ENCODE measurements at regions not wholly inside any gene's neighbourhood (a gene's known extent, or its start where the extent isn't known, plus 50 kb on each side); places are given as distances from the start of the nearest gene placed in this dataset.

DNA sequence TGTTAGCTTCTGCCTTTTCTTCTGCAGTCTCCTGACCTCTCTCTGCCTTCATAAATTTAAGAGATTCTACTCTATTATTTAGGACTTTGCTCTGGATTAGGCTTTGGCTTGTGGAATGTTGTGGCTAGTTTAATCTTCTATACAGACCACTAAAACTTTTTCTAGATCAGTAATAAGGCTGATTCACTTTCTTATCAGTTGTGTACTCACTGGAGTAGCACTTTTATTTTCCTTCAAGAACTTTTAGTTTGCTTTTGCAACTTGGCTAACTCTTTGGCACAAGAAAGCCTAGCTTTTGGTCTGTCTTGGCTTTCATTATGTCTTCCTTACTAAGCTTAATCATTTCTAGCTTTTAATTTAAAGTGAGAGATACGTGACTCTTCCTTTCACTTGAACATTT lies 265.5 kb upstream of the TBC1D5 start:
- H3K9ac ChIP-seq (ENCODE audit: control insufficient read depth, extremely low read depth, insufficient read depth, low read length): no peak overlapping the region
- TF ChIP-seq CTCF (optimal IDR thresholded peaks at IDR 0.05 in 1 of 3, IDR thresholded peaks at IDR 0.05 in 1 of 3, conservative IDR thresholded peaks at IDR 0.05 in 1 of 3; ENCODE audit: extremely low read depth in 1 of 3, insufficient read depth in 2 of 3, low read length in 3 of 3) (no peak), EZH2 (IDR thresholded peaks at IDR 0.05; ENCODE audit: low read length) (no peak)
- no peaks in the 10 kb centered on the region for H3K27me3 ChIP-seq (ENCODE audit: control insufficient read depth, extremely low read depth, insufficient read depth, low read length)
- H3K4me3 ChIP-seq (ENCODE audit: control insufficient read depth in 2 of 3, extremely low read depth in 1 of 3, insufficient read depth in 2 of 3, low read depth in 1 of 3, low read length in 3 of 3): no peak overlapping the region
- no peak overlapping the region for H3K27ac ChIP-seq (ENCODE audit: control insufficient read depth, insufficient read depth, low read length)
- no peaks in the 10 kb centered on the region for H3K79me2 ChIP-seq (ENCODE audit: control insufficient read depth, insufficient read depth, low read length)
- H3K9me3 ChIP-seq (ENCODE audit: control insufficient read depth, low read depth, low read length): no peaks in the 10 kb centered on the region
- H4K20me1 ChIP-seq (ENCODE audit: control insufficient read depth, extremely low read depth, insufficient read depth, low read length): no peaks in the 10 kb centered on the region
- no peaks in the 10 kb centered on the region for H3K36me3 ChIP-seq (ENCODE audit: control insufficient read depth in 2 of 2, extremely low read depth in 1 of 2, insufficient read depth in 2 of 2, low read length in 2 of 2)
- H2AFZ ChIP-seq (ENCODE audit: control insufficient read depth, low read length): no peak overlapping the region
- dilution Hi-C loops (cut with MboI; ENCODE audit: extremely low pct_ligation_motif_present, low sequenced_read_pairs): no loop called here
- no peak for FAIRE-seq
- DNase-seq (ENCODE audit: low read depth, low spot score): no peak
- no peak overlapping the region for H3K4me2 ChIP-seq (ENCODE audit: control insufficient read depth, extremely low read depth, insufficient read depth, low read depth, low read length)
- H3K4me1 ChIP-seq (ENCODE audit: control insufficient read depth, extremely low read depth, insufficient read depth, low read length): no peaks in the 10 kb centered on the region
- no peaks in the 10 kb centered on the region for H3K9me1 ChIP-seq (ENCODE audit: control insufficient read depth, extremely low read depth, insufficient read depth, low read length)

GRCh38 chr3:17995769-17996168 lies 253.3 kb upstream of the TBC1D5 start:
- TF ChIP-seq EZH2 (IDR thresholded peaks at IDR 0.05; ENCODE audit: low read length) (no peak), CTCF (optimal IDR thresholded peaks at IDR 0.05 in 1 of 3, IDR thresholded peaks at IDR 0.05 in 1 of 3, conservative IDR thresholded peaks at IDR 0.05 in 1 of 3; ENCODE audit: extremely low read depth in 1 of 3, insufficient read depth in 2 of 3, low read length in 3 of 3) (peak in 1 of 3 experiments; percentile 12)
- dilution Hi-C loops (cut with MboI; ENCODE audit: extremely low pct_ligation_motif_present, low sequenced_read_pairs): no loop called here
- no peaks in the 10 kb centered on the region for H3K79me2 ChIP-seq (ENCODE audit: control insufficient read depth, insufficient read depth, low read length)
- H2AFZ ChIP-seq (ENCODE audit: control insufficient read depth, low read length): no peak overlapping the region
- H3K36me3 ChIP-seq (ENCODE audit: control insufficient read depth in 2 of 2, extremely low read depth in 1 of 2, insufficient read depth in 2 of 2, low read length in 2 of 2): no peaks in the 10 kb centered on the region
- H3K4me2 ChIP-seq (ENCODE audit: control insufficient read depth, extremely low read depth, insufficient read depth, low read depth, low read length): no peak overlapping the region
- H3K27ac ChIP-seq (ENCODE audit: control insufficient read depth, insufficient read depth, low read length): no peak overlapping the region
- no peaks in the 10 kb centered on the region for H3K27me3 ChIP-seq (ENCODE audit: control insufficient read depth, extremely low read depth, insufficient read depth, low read length)
- H3K9me1 ChIP-seq (ENCODE audit: control insufficient read depth, extremely low read depth, insufficient read depth, low read length): no peaks in the 10 kb centered on the region
- no peaks in the 10 kb centered on the region for H3K9me3 ChIP-seq (ENCODE audit: control insufficient read depth, low read depth, low read length)
- no peak overlapping the region for H3K4me3 ChIP-seq (ENCODE audit: control insufficient read depth in 2 of 3, extremely low read depth in 1 of 3, insufficient read depth in 2 of 3, low read depth in 1 of 3, low read length in 3 of 3)
- no peaks in the 10 kb centered on the region for H3K4me1 ChIP-seq (ENCODE audit: control insufficient read depth, extremely low read depth, insufficient read depth, low read length)
- FAIRE-seq (no peak), DNase-seq (ENCODE audit: low read depth, low spot score) (no peak)
- no peak overlapping the region for H3K9ac ChIP-seq (ENCODE audit: control insufficient read depth, extremely low read depth, insufficient read depth, low read length)
- no peaks in the 10 kb centered on the region for H4K20me1 ChIP-seq (ENCODE audit: control insufficient read depth, extremely low read depth, insufficient read depth, low read length)
